H9 (cell line): ENCODE measurements at regions not wholly inside any gene's neighbourhood (a gene's known extent, or its start where the extent isn't known, plus 50 kb on each side); places are given as distances from the start of the nearest gene placed in this dataset.

Source experiments
- DNase-seq: peaks from one replicate; pipeline ENCODE4 v3.0.0-alpha.2; 2017
- H2AFZ ChIP-seq: one replicate; pipeline ENCODE4 v1.6.1; 2013; ENCODE audit warnings: mild to moderate bottlenecking, low read length, control low read depth, moderate library complexity
- H2AK5ac ChIP-seq: 2 replicates; pipeline ENCODE4 v1.6.1; 2013; ENCODE audit warnings: low read length, control low read depth, mixed read lengths; ENCODE audit not compliant: insufficient read length
- H2BK120ac ChIP-seq: one replicate; pipeline ENCODE4 v1.6.1; 2013; ENCODE audit warnings: low read depth, mild to moderate bottlenecking, low read length, control low read depth, inconsistent platforms; ENCODE audit not compliant: poor library complexity, severe bottlenecking
- H2BK12ac ChIP-seq: 2 replicates; pipeline ENCODE4 v1.6.1; 2013; ENCODE audit warnings: low read length, control low read depth, mixed read lengths, low read depth; ENCODE audit not compliant: insufficient read length
- H2BK15ac ChIP-seq: 2 replicates; pipeline ENCODE4 v1.6.1; 2013; ENCODE audit warnings: low read depth, low read length, control low read depth
- H2BK20ac ChIP-seq: one replicate; pipeline ENCODE4 v1.6.1; 2013; ENCODE audit warnings: low read depth, mild to moderate bottlenecking, low read length, control low read depth, inconsistent platforms; ENCODE audit not compliant: poor library complexity, severe bottlenecking
- H2BK5ac ChIP-seq: 2 replicates; pipeline ENCODE4 v1.6.1; 2013; ENCODE audit warnings: low read length, control low read depth, mixed read lengths; ENCODE audit not compliant: insufficient read length
- H3K14ac ChIP-seq: 2 replicates; pipeline ENCODE4 v1.6.1; 2013; ENCODE audit warnings: low read length, control low read depth; ENCODE audit not compliant: insufficient read depth
- H3K18ac ChIP-seq: 2 replicates; pipeline ENCODE4 v1.6.1; 2013; ENCODE audit warnings: low read depth, mild to moderate bottlenecking, mixed read lengths, low read length, control low read depth; ENCODE audit not compliant: insufficient read length
- H3K23ac ChIP-seq: 2 replicates; pipeline ENCODE4 v1.6.1; 2013; ENCODE audit warnings: low read length, control low read depth, mixed read lengths, low read depth; ENCODE audit not compliant: insufficient read length
- H3K23me2 ChIP-seq: 2 replicates; pipeline ENCODE4 v1.6.1; 2013; ENCODE audit warnings: low read depth, mild to moderate bottlenecking, mixed read lengths, low read length, control low read depth; ENCODE audit not compliant: insufficient read length, poor library complexity, severe bottlenecking
- H3K27ac ChIP-seq: 2 replicates; pipeline ENCODE4 v1.5.1; 2013; ENCODE audit warnings: low read length, control low read depth, mixed read lengths, low read depth; ENCODE audit not compliant: insufficient read length
- H3K27me3 ChIP-seq: 2 replicates; pipeline ENCODE4 v1.6.1; 2013; ENCODE audit warnings: low read length, control low read depth, inconsistent platforms; ENCODE audit not compliant: insufficient read depth
- H3K4ac ChIP-seq: 2 replicates; pipeline ENCODE4 v1.6.1; 2013; ENCODE audit warnings: low read depth, mild to moderate bottlenecking, control low read depth, inconsistent platforms, low read length, moderate library complexity
- H3K4me1 ChIP-seq: 2 replicates; pipeline ENCODE4 v1.6.1; 2013; ENCODE audit warnings: low read length, control low read depth, inconsistent platforms; ENCODE audit not compliant: insufficient read depth
- H3K4me2 ChIP-seq: 2 replicates; pipeline ENCODE4 v1.6.1; 2013; ENCODE audit warnings: low read length, control low read depth, mixed read lengths; ENCODE audit not compliant: insufficient read length, insufficient read depth
- H3K56ac ChIP-seq: 2 replicates; pipeline ENCODE4 v1.6.1; 2013; ENCODE audit warnings: low read depth, mild to moderate bottlenecking, mixed read lengths, low read length, control low read depth; ENCODE audit not compliant: insufficient read length
- H3K79me1 ChIP-seq: 2 replicates; pipeline ENCODE4 v1.6.1; 2013; ENCODE audit warnings: low read depth, mild to moderate bottlenecking, moderate library complexity, low read length, control low read depth, inconsistent platforms; ENCODE audit not compliant: insufficient read depth, poor library complexity, severe bottlenecking
- H3K79me2 ChIP-seq: 2 replicates; pipeline ENCODE4 v1.6.1; 2013; ENCODE audit warnings: low read length, control low read depth, inconsistent platforms; ENCODE audit not compliant: insufficient read depth
- H3K9ac ChIP-seq: 2 replicates; pipeline ENCODE4 v1.6.1; 2013; ENCODE audit warnings: low read length, control low read depth, mixed read lengths; ENCODE audit not compliant: insufficient read length; ENCODE audit errors: extremely low read depth
- H3K9me3 ChIP-seq: one replicate; pipeline ENCODE4 v1.6.1; 2013; ENCODE audit warnings: low read depth, low read length, inconsistent platforms; ENCODE audit not compliant: control insufficient read depth
- H3T11ph ChIP-seq: one replicate; pipeline ENCODE4 v1.6.1; 2013; ENCODE audit warnings: mild to moderate bottlenecking, low read length, control low read depth, inconsistent platforms
- H4K20me1 ChIP-seq: one replicate; pipeline ENCODE4 v1.6.1; 2013; ENCODE audit not compliant: control insufficient read depth, insufficient read length, insufficient read depth
- H4K5ac ChIP-seq: 2 replicates; pipeline ENCODE4 v1.6.1; 2013; ENCODE audit warnings: low read depth, mild to moderate bottlenecking, mixed read lengths, low read length, control low read depth; ENCODE audit not compliant: insufficient read length
- H4K8ac ChIP-seq: replicated peaks from 2 replicates; pipeline ENCODE4 v1.6.1; 2013; ENCODE audit warnings: low read length, control low read depth, mixed read lengths, low read depth; ENCODE audit not compliant: insufficient read length
- H4K91ac ChIP-seq: 2 replicates; pipeline ENCODE4 v1.6.1; 2013; ENCODE audit warnings: low read depth, mild to moderate bottlenecking, moderate library complexity, mixed read lengths, low read length, control low read depth; ENCODE audit not compliant: insufficient read length
- H3K27ac Mint-ChIP-seq, 3 experiments: 2 replicates in 2 of 3; 3 replicates in 1 of 3; pipeline ENCODE4 v1.8.0; 2020 to 2021; ENCODE audit warnings: mixed read lengths in 3 of 3, mild to moderate bottlenecking in 1 of 3, moderate library complexity in 1 of 3
- H3K27me3 Mint-ChIP-seq: 2 replicates; pipeline ENCODE4 v1.8.0; 2021; ENCODE audit warnings: low read depth, mild to moderate bottlenecking, moderate library complexity, mixed read lengths
- H3K36me3 Mint-ChIP-seq, 3 experiments: 2 replicates in 2 of 3; 3 replicates in 1 of 3; pipeline ENCODE4 v1.8.0; 2020 to 2021; ENCODE audit warnings: low read depth in 3 of 3, mixed read lengths in 3 of 3; ENCODE audit not compliant: insufficient read depth in 1 of 3
- H3K4me1 Mint-ChIP-seq, 2 experiments: 2 replicates each; pipeline ENCODE4 v1.8.0; 2020; ENCODE audit warnings: mixed read lengths in 2 of 2
- H3K4me3 Mint-ChIP-seq, 2 experiments: 2 replicates in 1 of 2; 3 replicates in 1 of 2; pipeline ENCODE4 v1.8.0; 2020 to 2021; ENCODE audit warnings: mild to moderate bottlenecking in 2 of 2, mixed read lengths in 2 of 2, moderate library complexity in 1 of 2
- H3K9me3 Mint-ChIP-seq, 2 experiments: 2 replicates in 1 of 2; 3 replicates in 1 of 2; pipeline ENCODE4 v1.8.0; 2020; ENCODE audit warnings: mild to moderate bottlenecking in 2 of 2, mixed read lengths in 2 of 2, moderate library complexity in 1 of 2
- CTCF ChIP-seq: fragments of 200-600 bp; sonication (generic); conservative IDR thresholded peaks from 3 replicates; pipeline ENCODE4 v1.8.0; 2021; ENCODE audit warnings: antibody characterized with exemption, mild to moderate bottlenecking
- WGBS: extraction: QIAGEN DNeasy Blood & Tissue Kit; methylation state at CpG from one replicate; pipeline ENCODE4 v1.1.7; 2013; ENCODE audit warnings: missing lambda C conversion rate, low lambda C conversion rate, mixed read lengths; ENCODE audit not compliant: insufficient read length; ENCODE audit errors: extremely low coverage; 5-methylcytosine and 5-hydroxymethylcytosine counted together

- peak overlapping the region in 1 of 3 experiments; percentile 84; a peak in 2 of 7 replicates for H3K27ac Mint-ChIP-seq
Measured at GRCh38 chr2:187654535-187654934, 100.3 kb upstream of the TFPI start.

More at GRCh38 chr2:187654535-187654934, 100.3 kb upstream of the TFPI start:
- TF ChIP-seq CTCF = no peak
- Histone ChIP-seq H2BK12ac (no peak overlapping the region), H3K9ac (no peak overlapping the region), H3T11ph (no peak overlapping the region), H3K18ac (no peak overlapping the region), H2BK120ac (no peak overlapping the region), H3K4ac (no peak overlapping the region), H3K27me3 (no peaks in the 10 kb centered on the region), H4K5ac (no peak overlapping the region), H3K4me1 (peaks cover 4% of the 10 kb centered on the region; the same call in 1 of the 2 replicates), H2AK5ac (no peak overlapping the region), H2BK15ac (no peak overlapping the region), H2BK5ac (peak overlapping the region; percentile 46), H3K79me1 (peaks cover 2% of the 10 kb centered on the region), H4K91ac (no peak overlapping the region), H3K23ac (no peak overlapping the region), H3K27ac (no peak overlapping the region), H3K14ac (no peak overlapping the region), H3K56ac (no peak overlapping the region), H3K23me2 (no peaks in the 10 kb centered on the region), H2AFZ (no peak overlapping the region), H4K8ac (no peak overlapping the region), H4K20me1 (no peaks in the 10 kb centered on the region), H3K4me2 (no peak overlapping the region), H3K79me2 (no peaks in the 10 kb centered on the region), H2BK20ac (no peak overlapping the region), H3K9me3 (no peaks in the 10 kb centered on the region)
- no peaks in the 10 kb centered on the region for H3K9me3 Mint-ChIP-seq
- no peak overlapping the region for H3K4me3 Mint-ChIP-seq
- H3K36me3 Mint-ChIP-seq = peaks cover 0 to 19% (median 0%) of the 10 kb centered on the region in 3 experiments; a peak in 2 of 7 replicates
- no CpG with 5 or more reads among the region's 4 CpGs for WGBS
- H3K27me3 Mint-ChIP-seq = no peaks in the 10 kb centered on the region
- H3K4me1 Mint-ChIP-seq = peaks cover 6 to 49% of the 10 kb centered on the region in 2 experiments
- DNase-seq = peak; percentile 56
